Thyroid gland (tissue), 4 donors: ENCODE measurements at regions not wholly inside any gene's neighbourhood (a gene's known extent, or its start where the extent isn't known, plus 50 kb on each side); places are given as distances from the start of the nearest gene placed in this dataset.

Experiments
- DNase-seq, 2 donors: peaks; one replicate each; pipeline ENCODE4 v3.0.0-alpha.2; 2019
- H3K27ac ChIP-seq, 3 donors: fragments of 200-600 bp; sonication (generic); 1 replicate in 2 of 3; 2 replicates in 1 of 3; pipeline ENCODE4 v1.5.1; 2016 to 2019; ENCODE audit warnings: mild to moderate bottlenecking in 1 of 3, moderate library complexity in 1 of 3
- H3K27me3 ChIP-seq: fragments of 200-600 bp; sonication (generic); one replicate; pipeline ENCODE4 v1.5.1; 2019
- H3K36me3 ChIP-seq, 2 donors: fragments of 200-600 bp; sonication (generic); one replicate each; pipeline ENCODE4 v1.5.1; 2016 to 2019
- H3K4me1 ChIP-seq, 2 donors: fragments of 200-600 bp; sonication (generic); one replicate each; pipeline ENCODE4 v1.5.1; 2017 to 2019
- H3K4me3 ChIP-seq, 3 donors: fragments of 200-600 bp; sonication (generic); replicated peaks in 1 of 3; 1 replicate in 2 of 3; 2 replicates in 1 of 3; pipeline ENCODE4 v1.5.1; 2016; ENCODE audit warnings: mild to moderate bottlenecking in 1 of 3
- H3K9me3 ChIP-seq: fragments of 200-600 bp; sonication (generic); one replicate; pipeline ENCODE4 v1.5.1; 2017
- POLR2A ChIP-seq, 2 donors: fragments of 450-650 bp; IDR thresholded peaks; one replicate each; pipeline ENCODE4 v1.6.1; 2017; ENCODE audit warnings: antibody characterized with exemption in 2 of 2, mild to moderate bottlenecking in 2 of 2, moderate library complexity in 1 of 2
- WGBS, 2 donors: methylation state at CpG; one replicate each; pipeline ENCODE4 v1.1.5; 2017; 5-methylcytosine and 5-hydroxymethylcytosine counted together
- intact Hi-C: fragments of 100-400 bp; cut with DNase I; formaldehyde crosslinking; loops from one replicate; pipeline ENCODE4 v1.15.1; 2023
- TF ChIP-seq, protein P1 (sequence below), 6 experiments: fragments of 200-600 bp in 3 of 6; fragments of 450-650 bp in 3 of 6; sonication (generic) in 3 of 6; IDR thresholded peaks; one replicate each; pipeline ENCODE4 v1.5.1; 2016 to 2019; ENCODE audit warnings: antibody characterized with exemption in 6 of 6, mild to moderate bottlenecking in 2 of 6, inconsistent platforms in 1 of 6, moderate library complexity in 1 of 6

DNA sequence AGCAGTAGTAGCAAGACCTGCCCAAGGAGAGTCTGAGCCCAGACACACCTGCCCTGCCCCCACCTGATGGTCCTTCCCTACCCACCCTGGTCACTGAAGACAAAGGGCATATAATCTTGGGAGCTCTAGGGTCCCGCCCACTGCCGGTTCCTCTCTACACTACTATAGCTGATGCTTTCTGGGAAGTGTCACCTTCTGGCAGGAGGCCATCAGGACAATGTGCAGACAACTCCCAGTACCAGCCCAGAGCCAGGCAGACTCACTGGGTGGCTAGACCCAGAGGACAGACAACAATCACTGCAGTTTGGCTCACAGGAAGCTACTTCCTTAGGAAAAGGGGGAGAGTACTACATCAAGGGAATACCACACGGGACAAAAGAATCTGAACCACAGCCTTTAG, 312.7 kb downstream of the SPRY1 start:
- no peak for DNase-seq
- Histone ChIP-seq H3K4me1 (no peaks in the 10 kb centered on the region), H3K27me3 (no peaks in the 10 kb centered on the region), H3K27ac (no peak overlapping the region), H3K9me3 (no peaks in the 10 kb centered on the region), H3K4me3 (no peak overlapping the region), H3K36me3 (no peaks in the 10 kb centered on the region)
- intact Hi-C loops: no loop called here
- WGBS, 2 donors: 88 to 98% methylated on average over 3 of the region's 3 CpGs
- no peak for TF ChIP-seq POLR2A (IDR thresholded peaks at IDR 0.05)
- TF ChIP-seq, protein P1, sequence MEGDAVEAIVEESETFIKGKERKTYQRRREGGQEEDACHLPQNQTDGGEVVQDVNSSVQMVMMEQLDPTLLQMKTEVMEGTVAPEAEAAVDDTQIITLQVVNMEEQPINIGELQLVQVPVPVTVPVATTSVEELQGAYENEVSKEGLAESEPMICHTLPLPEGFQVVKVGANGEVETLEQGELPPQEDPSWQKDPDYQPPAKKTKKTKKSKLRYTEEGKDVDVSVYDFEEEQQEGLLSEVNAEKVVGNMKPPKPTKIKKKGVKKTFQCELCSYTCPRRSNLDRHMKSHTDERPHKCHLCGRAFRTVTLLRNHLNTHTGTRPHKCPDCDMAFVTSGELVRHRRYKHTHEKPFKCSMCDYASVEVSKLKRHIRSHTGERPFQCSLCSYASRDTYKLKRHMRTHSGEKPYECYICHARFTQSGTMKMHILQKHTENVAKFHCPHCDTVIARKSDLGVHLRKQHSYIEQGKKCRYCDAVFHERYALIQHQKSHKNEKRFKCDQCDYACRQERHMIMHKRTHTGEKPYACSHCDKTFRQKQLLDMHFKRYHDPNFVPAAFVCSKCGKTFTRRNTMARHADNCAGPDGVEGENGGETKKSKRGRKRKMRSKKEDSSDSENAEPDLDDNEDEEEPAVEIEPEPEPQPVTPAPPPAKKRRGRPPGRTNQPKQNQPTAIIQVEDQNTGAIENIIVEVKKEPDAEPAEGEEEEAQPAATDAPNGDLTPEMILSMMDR (IDR thresholded peaks at IDR 0.05): no peak

DNA sequence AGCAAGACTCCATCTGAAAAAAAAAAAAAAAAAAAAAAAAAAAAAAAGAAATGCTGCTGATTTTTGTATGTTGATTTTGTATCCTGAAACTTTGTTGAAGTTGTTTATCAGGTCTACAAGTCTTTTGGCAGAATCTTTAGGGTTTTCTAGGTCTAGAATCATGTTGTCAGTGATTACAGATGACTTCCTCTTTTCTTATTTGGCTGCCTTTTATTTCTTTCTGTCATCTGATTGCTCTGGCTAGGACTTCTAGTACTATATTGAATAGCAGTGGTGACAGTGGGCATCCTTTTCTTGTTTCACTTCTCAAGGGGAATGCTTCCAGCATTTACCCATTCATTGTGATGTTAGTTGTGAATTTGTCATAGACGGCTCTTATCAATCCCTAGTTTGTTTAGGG, 334.4 kb downstream of the SPRY1 start:
- Histone ChIP-seq H3K27ac (no peak overlapping the region), H3K4me1 (no peaks in the 10 kb centered on the region), H3K36me3 (no peaks in the 10 kb centered on the region), H3K27me3 (no peaks in the 10 kb centered on the region), H3K9me3 (no peaks in the 10 kb centered on the region), H3K4me3 (no peak overlapping the region)
- no peak for TF ChIP-seq POLR2A (IDR thresholded peaks at IDR 0.05)
- TF ChIP-seq, protein P1 (IDR thresholded peaks at IDR 0.05): no peak
- DNase-seq: no peak
- WGBS, 2 donors: 47 to 98% methylated on average over 1 of the region's 1 CpG
- intact Hi-C loops: no loop called here

DNA sequence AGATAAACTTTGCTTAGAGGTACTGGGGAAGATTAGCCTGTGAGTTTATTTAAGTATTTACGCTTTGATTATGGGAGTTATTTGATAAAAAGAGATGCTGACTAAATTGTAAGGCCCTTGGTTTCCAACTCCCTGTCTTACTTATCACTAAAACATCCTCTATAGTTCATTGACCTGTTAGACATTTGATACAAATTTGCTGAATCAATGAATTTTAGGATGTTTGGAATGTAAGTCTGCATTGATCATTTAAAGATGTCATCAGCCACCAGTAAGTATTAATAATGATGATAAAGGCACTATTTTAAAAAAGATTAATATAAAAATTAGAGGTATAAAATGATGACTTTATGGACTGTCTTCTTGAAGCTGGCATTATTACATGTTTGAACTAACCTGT, 340.6 kb downstream of the SPRY1 start:
- Histone ChIP-seq H3K27ac (no peak overlapping the region), H3K36me3 (no peaks in the 10 kb centered on the region), H3K4me3 (no peak overlapping the region), H3K9me3 (no peaks in the 10 kb centered on the region), H3K27me3 (no peaks in the 10 kb centered on the region), H3K4me1 (no peaks in the 10 kb centered on the region)
- no peak for DNase-seq
- 95 to 97% methylated on average over 1 of the region's 1 CpG for WGBS, 2 donors
- intact Hi-C loops: no loop called here
- no peak for TF ChIP-seq POLR2A (IDR thresholded peaks at IDR 0.05)
- TF ChIP-seq, protein P1 (IDR thresholded peaks at IDR 0.05): no peak

DNA sequence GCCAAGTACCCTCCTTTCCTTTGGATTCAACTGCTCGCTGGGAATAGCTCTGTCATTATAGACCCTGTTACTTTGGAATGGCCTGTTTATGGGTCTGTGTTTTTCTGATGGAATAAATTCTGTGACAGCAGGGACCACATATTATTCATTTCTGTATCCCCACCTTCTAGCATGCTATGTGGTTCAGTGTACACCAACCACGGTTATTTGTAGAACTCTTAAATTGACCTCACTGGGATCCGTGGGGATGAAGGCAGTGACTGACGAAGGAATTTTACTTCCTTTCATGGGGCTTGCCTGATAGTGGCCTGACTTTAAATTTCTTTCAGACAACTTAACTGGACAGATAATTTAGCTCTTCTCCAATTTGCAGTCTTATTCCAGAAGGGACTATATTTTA, 343.2 kb downstream of the SPRY1 start:
- no peak overlapping the region for H3K27ac ChIP-seq
- H3K9me3 ChIP-seq: no peaks in the 10 kb centered on the region
- no peak overlapping the region for H3K4me3 ChIP-seq
- TF ChIP-seq, protein P1 (IDR thresholded peaks at IDR 0.05): no peak
- no peak for TF ChIP-seq POLR2A (IDR thresholded peaks at IDR 0.05)
- intact Hi-C loops: no loop called here
- H3K4me1 ChIP-seq: no peaks in the 10 kb centered on the region
- no peaks in the 10 kb centered on the region for H3K36me3 ChIP-seq
- H3K27me3 ChIP-seq: no peaks in the 10 kb centered on the region
- 93% methylated on average over 4 of the region's 4 CpGs for WGBS, 2 donors
- DNase-seq: no peak

DNA sequence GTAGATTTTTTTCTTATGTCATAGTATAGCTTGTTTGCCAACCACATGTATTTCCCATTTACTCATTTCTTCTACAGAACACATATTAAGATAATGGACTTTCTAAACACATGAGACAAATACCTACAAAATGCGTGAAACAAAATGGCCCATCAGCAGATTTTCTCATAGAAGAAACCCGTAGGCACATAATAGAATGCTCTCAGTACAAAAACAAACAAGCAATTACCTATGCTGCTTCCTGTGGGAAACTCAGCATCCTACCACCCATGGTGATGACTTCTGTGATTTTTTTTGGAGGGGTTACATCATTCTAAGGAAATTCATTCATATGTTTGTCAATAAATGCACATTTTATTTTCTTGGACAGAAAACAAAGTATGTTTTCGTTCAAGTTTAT, 343.6 kb downstream of the SPRY1 start:
- WGBS, 2 donors: 83 to 85% methylated on average over 3 of the region's 3 CpGs
- Histone ChIP-seq H3K4me3 (no peak overlapping the region), H3K27ac (no peak overlapping the region), H3K4me1 (peaks cover 0 to 4% of the 10 kb centered on the region in 2 donors), H3K27me3 (no peaks in the 10 kb centered on the region), H3K9me3 (no peaks in the 10 kb centered on the region), H3K36me3 (no peaks in the 10 kb centered on the region)
- TF ChIP-seq, protein P1 (IDR thresholded peaks at IDR 0.05): no peak
- TF ChIP-seq POLR2A (IDR thresholded peaks at IDR 0.05): no peak
- DNase-seq: no peak
- intact Hi-C loops: no loop called here
